ES-I3 (cell line): ENCODE measurements at regions not wholly inside any gene's neighbourhood (a gene's known extent, or its start where the extent isn't known, plus 50 kb on each side); places are given as distances from the start of the nearest gene placed in this dataset.
"Not testable (repeated sequence)": the region's sequence is repeated elsewhere in the genome, so short reads cannot be mapped to it uniquely, and the experiment has no call there.

ENCODE experiments used
- H3K36me3 ChIP-seq: 2 replicates; pipeline ENCODE4 v1.6.1; 2013; ENCODE audit warnings: mild to moderate bottlenecking, low read length, control low read depth, moderate library complexity; ENCODE audit not compliant: insufficient read depth
- H3K4me1 ChIP-seq: 2 replicates; pipeline ENCODE4 v1.6.1; 2013; ENCODE audit warnings: mild to moderate bottlenecking, control low read depth, low read length; ENCODE audit not compliant: insufficient read depth
- H3K9ac ChIP-seq: 2 replicates; pipeline ENCODE4 v1.6.1; 2013; ENCODE audit warnings: low read depth, mild to moderate bottlenecking, low read length, moderate library complexity
- H3K9me3 ChIP-seq: 2 replicates; pipeline ENCODE4 v1.6.1; 2013; ENCODE audit warnings: mild to moderate bottlenecking, low read length, moderate library complexity; ENCODE audit not compliant: control insufficient read depth, insufficient read depth

DNA sequence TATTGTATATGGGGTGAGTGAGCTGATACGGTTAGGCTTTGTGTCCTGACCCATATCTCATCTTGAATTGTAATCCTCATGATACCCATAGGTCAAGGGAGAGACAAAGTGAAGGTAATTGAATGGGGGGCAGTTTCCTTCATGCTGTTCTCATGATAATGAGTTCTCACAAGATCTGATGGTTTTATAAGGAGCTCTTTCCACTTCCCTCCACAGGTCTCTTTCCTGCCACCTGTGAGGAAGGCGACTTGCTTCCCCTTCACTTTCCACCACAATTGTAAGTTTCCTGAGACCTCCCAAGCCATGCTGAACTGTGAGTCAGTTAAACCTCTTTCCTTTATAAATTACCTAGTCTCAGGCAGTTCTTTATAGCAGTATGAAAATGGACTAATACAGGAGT is 255.1 kb upstream of the PAPPA start:
- H3K9me3 ChIP-seq: not testable (repeated sequence)

DNA sequence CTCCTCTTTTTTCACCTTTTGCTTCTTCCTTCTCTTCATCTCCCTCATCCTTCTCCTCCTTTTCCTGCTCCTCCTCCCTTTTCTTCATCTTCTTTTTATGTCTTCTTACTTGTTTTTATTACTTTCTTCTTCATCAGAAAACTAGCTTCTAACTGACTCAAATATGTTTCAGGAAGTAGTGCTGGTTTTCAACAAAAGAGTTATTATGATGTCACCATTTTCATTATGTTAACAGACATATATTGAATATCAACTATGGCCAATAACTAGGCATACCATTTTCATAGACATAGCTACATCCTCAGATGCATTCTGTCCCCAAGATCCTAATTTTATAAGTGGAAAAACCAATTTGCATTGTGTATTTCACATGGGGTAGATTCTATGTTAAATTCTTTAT is 252.9 kb upstream of the PAPPA start:
- Histone ChIP-seq H3K9ac (no peak overlapping the region), H3K9me3 (no peaks in the 10 kb centered on the region), H3K36me3 (no peaks in the 10 kb centered on the region), H3K4me1 (peaks cover 5% of the 10 kb centered on the region; the same call in 1 of the 2 replicates)

More for the DNA sequence above, 255.1 kb upstream of the PAPPA start:
- H3K4me1 ChIP-seq, H3K9ac ChIP-seq, H3K36me3 ChIP-seq: not testable (repeated sequence)

DNA sequence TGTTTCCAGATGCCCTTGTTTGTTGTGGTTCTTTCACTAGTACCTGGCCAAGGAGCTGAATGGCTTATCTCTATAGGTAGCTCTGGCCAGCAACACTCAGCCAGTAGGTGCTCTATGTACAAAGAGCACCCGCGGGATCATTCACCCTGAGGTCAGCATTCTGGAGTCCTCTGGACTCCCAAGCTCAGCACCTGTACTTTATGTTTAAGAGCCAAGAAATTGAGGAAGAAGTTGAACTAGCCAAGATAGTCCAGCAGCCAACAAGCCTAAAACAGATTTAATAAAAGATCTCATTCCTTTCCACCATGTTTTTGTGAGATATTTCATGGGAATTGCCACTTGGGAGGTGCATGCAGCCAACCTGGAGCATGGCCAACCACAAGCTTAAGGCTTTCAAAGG is 242.6 kb upstream of the PAPPA start:
- H3K9ac ChIP-seq: no peak overlapping the region
- no peaks in the 10 kb centered on the region for H3K4me1 ChIP-seq
- no peaks in the 10 kb centered on the region for H3K9me3 ChIP-seq
- no peaks in the 10 kb centered on the region for H3K36me3 ChIP-seq

DNA sequence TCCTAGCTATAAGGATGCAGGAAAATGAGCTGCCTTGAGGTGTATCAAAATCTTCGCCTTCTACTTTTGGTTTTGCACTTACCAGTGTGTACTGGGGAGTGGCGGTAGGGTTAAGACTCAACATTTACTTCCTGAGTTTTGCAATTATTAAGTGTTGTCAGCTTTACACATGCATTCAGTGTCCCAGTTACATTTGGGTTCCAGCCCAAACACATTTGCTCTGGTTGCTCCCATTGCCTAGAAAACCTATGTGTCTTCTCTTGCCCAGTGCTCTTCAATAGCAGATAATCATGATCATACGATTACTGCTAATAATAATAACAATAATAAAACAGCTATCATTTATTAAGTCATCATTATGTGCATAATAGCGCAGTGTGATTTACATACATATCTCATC is 241.5 kb upstream of the PAPPA start:
- Histone ChIP-seq H3K4me1 (no peaks in the 10 kb centered on the region), H3K36me3 (no peaks in the 10 kb centered on the region), H3K9me3 (no peaks in the 10 kb centered on the region), H3K9ac (no peak overlapping the region)

DNA sequence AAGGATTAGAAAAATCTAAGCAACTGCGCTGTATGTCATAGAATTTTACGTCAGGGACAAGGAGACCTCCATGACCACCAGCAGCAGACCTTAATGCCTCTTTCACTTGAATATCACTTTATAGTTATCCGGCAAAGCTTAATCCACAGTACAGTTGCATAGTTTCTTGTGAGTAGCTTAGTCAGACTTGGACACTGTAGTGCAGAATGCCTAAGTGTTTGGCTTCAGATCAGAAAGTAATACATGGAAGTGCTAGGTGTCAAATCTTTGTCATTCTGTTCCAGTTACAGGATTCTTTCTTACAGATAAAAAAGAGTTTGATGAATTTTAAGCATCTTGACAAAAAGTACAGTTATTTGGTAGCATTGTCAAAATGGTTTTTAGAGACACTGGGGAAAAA is 239.9 kb upstream of the PAPPA start:
- Histone ChIP-seq H3K9me3 (no peaks in the 10 kb centered on the region), H3K36me3 (no peaks in the 10 kb centered on the region), H3K4me1 (no peaks in the 10 kb centered on the region), H3K9ac (no peak overlapping the region)

DNA sequence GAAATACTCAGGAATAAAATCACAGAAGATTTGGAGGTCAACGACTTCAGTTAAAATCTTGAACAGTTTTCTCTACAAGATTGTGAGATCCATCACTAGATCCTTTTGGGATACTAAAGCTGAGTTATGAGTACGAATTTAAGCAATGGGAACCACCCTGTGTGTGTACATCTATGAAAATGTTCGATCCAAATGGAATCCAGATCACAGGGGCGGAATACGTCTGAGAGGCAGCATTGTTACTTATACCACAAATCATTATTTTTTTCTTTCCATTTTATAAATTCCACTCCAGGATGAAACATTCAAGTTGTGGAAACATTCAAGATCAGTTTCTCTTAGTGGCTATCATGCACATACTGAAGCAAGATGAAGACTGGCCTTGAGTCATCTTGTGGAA is 239.3 kb upstream of the PAPPA start:
- Histone ChIP-seq H3K9ac (no peak overlapping the region), H3K4me1 (no peaks in the 10 kb centered on the region), H3K9me3 (no peaks in the 10 kb centered on the region), H3K36me3 (no peaks in the 10 kb centered on the region)

DNA sequence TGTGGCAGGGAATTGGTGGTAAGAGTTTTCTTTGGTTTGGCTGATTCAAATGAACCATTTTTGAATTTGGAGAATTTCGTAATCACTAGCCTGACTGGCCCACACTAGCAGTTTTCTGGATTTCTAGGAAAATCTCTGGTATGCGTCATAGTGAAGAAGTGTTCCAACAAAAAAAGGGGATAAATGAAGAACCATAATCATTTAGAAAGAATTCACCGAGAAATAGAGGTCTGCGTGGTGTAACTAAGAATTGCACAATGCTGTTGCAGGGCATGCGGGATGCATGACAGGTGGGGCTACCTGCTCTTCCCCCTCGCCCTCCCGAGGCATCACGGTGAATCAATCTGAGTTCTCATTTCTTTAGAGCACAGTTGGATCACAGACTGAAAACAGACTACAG is 232.3 kb upstream of the PAPPA start:
- Histone ChIP-seq H3K36me3 (no peaks in the 10 kb centered on the region), H3K9ac (no peak overlapping the region), H3K4me1 (no peaks in the 10 kb centered on the region), H3K9me3 (no peaks in the 10 kb centered on the region; the same call in 1 of the 2 replicates)

DNA sequence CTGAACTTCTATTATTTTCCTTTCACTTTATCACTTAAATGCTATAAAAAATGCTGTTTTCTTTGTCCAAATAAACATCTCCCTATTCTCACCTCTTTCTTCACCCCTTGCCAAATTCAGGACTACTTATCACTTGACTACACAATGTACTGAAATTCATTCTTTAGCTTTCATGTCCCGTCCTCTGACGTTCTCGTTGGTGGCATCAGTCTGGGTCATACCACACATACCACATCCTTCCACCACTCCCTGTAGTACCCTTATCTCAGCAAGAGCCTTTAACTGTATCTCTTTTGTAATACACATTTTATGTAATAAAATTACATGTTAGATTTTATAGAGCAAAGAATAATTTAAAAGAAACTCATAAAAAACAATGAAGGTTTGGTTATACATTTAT is 231.1 kb upstream of the PAPPA start:
- H3K4me1 ChIP-seq: no peaks in the 10 kb centered on the region
- no peaks in the 10 kb centered on the region for H3K36me3 ChIP-seq
- no peaks in the 10 kb centered on the region; the same call in 1 of the 2 replicates for H3K9me3 ChIP-seq
- H3K9ac ChIP-seq: no peak overlapping the region

DNA sequence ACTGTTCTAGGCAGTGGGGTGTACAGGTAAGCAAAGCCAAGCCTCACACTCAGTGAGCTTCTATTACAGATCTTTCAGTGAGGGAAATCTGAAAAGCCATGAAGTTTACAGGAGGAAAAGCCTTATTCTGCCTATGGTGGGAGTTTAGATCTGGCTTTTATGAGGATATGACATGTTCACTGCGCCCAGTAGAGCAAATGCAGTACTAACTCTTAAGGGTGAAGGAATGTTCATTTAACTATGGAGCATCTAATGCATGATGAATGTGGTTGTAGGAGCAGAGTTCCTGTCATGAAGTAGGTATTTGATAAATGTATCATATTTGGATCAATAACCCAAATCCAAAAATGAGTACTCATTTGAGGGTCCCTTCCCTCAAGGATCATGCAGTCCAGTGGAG is 230.2 kb upstream of the PAPPA start:
- no peaks in the 10 kb centered on the region; the same call in 1 of the 2 replicates for H3K9me3 ChIP-seq
- H3K9ac ChIP-seq: no peak overlapping the region
- H3K4me1 ChIP-seq: no peaks in the 10 kb centered on the region
- H3K36me3 ChIP-seq: no peaks in the 10 kb centered on the region

DNA sequence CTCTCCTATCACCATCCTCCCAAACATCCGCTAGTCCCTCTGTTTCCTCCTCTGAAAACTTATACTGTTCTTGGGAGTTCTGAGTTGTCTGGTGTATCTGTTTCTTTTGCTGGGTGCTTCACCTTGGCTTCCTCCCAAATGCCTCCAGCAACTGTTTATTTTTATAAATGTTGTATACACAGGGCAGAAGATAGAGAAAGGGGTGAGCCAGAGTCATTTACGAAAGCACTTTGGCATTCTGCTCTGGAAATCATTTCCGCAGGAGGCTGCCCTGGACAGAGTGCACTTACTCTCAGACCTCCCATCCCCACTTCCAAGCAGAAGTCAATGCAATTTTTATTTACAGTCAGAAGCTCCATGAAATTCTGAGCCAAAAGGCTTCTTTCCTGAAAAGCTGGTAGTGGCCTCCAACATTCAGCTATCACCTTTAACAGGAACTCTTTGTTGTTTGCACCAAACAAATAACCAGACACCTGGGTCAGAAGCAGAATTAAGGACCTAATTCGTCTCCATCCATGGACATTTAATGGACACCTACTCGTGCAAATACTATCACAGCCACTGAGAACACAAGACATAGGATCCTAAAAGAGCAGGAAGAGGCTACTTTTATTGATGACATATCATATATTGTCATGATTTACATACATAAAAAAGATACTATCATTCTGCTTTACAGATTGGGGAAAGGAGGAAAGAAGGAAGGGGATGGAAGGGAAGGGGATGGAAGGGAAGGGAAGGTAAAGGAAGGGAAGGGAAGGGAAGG is 229.5 kb upstream of the PAPPA start:
- Histone ChIP-seq H3K9ac (no peak overlapping the region), H3K4me1 (no peaks in the 10 kb centered on the region), H3K36me3 (no peaks in the 10 kb centered on the region), H3K9me3 (no peaks in the 10 kb centered on the region; the same call in 1 of the 2 replicates)

DNA sequence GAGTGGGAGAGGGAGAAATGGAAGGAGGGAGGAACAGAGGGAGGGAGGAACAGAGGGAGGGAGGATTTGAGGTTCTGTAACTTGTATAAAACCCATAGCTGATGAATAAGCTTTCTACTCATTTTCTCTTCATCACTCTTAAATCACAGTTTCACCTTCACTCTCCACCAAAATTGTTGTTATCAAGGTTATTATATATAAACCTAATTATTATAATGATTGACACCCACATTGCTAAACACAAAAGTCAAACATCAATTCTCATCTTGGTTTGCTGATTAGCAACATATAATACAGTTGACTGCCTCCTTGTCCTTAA is 229.0 kb upstream of the PAPPA start:
- H3K9me3 ChIP-seq: no peaks in the 10 kb centered on the region; the same call in 1 of the 2 replicates
- no peak overlapping the region for H3K9ac ChIP-seq
- no peaks in the 10 kb centered on the region for H3K4me1 ChIP-seq
- H3K36me3 ChIP-seq: no peaks in the 10 kb centered on the region

DNA sequence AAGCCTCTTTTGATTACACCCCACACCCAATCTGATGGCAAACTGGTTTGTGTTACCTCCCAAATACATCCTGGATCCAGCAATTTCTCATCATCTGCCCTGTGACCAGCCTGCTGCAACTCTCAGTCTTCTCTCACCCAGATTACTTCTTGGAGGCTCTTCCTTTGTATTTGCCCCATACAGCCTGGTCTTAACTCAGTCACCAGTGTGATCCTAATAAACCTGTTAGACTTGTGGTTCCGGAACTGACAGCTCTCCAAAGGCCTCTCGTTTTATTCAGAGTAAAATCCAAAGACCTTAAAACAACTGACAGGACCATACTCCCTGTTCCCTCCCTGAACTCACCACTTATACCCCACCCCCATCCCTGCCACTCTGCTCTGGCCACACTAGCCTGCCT is 228.2 kb upstream of the PAPPA start:
- H3K36me3 ChIP-seq: no peaks in the 10 kb centered on the region
- no peaks in the 10 kb centered on the region; the same call in 1 of the 2 replicates for H3K9me3 ChIP-seq
- no peak overlapping the region for H3K9ac ChIP-seq
- 0 out of 2 replicates have a peak, but pooled peaks cover 2% of the 10 kb centered on the region for H3K4me1 ChIP-seq

DNA sequence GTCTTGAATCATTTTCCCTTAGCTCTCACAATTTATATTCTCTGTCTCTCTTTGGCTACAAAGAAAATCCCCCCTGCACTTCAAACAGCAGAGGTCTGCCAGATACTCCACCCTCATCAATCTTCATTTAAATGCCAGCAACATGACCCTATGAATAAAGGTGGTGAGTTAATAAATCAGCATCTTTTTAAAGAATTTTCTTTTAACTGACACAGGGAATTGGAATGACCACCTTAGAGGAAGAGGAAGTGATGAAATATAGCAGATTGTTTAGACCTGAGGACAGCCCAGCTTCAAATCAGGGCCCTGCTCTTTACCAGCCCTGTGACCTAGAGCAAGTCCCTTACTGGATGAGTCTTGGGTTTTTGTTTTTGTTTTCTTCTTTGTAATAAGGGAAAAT is 223.1 kb upstream of the PAPPA start:
- Histone ChIP-seq H3K36me3 (no peaks in the 10 kb centered on the region), H3K4me1 (0 out of 2 replicates have a peak, but pooled peaks cover 3% of the 10 kb centered on the region), H3K9me3 (no peaks in the 10 kb centered on the region; the same call in 1 of the 2 replicates)

DNA sequence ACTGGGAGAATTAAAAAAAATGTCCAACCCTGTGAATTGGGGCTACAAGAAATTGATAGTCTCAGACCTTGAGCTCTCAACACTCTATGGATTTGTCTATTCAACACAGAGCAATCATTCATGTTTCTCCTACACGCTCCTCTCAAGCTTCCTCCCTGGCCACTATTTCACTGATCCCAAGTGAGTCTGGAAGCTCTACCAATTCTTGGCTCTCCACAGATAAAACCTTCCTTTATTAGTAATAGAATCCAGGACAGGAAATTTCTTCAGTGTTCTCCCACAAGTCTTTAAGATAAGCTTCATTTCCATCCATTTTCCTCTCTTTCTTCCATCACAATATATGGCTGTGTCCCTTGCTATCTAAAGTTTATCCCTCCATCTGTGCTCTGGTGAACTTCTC is 215.1 kb upstream of the PAPPA start:
- Histone ChIP-seq H3K4me1 (peaks cover 4% of the 10 kb centered on the region), H3K9me3 (no peaks in the 10 kb centered on the region), H3K9ac (no peak overlapping the region), H3K36me3 (no peaks in the 10 kb centered on the region)

More for the DNA sequence above, 223.1 kb upstream of the PAPPA start:
- no peak overlapping the region for H3K9ac ChIP-seq

DNA sequence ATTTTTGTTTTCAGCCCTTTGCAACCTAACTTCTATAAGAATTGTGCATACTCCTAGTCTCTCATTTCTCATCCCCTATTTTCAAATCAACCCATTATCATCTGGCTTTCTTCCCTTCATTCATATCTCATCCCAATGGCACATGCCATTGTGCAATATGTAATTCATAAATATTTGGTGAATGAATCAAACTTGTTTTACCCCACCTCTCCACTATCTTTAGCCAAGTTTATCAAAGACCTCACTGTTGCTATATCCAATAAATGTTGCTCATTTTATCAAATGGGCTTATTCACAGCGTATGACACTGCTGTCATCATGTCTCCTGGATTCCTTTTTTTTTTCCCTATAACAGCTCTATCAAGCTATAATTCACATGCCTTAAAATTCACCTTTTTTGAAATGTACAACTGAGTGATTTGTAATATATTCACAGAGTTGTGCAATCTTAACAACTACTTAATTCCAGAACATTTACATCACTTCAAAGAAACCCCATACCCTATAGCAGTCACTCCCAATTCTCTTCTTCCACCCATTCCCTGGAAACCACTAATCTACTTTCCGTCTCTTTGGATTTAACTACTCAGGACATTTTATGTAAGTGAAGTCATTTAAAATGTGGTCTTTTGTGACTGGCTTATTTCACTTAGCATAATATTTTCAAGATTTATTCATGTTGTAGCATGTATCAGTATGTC is 214.4 kb upstream of the PAPPA start:
- peaks cover 10% of the 10 kb centered on the region for H3K4me1 ChIP-seq
- no peak overlapping the region for H3K9ac ChIP-seq
- H3K9me3 ChIP-seq: no peaks in the 10 kb centered on the region
- H3K36me3 ChIP-seq: no peaks in the 10 kb centered on the region
